HCT116 (cell line): ENCODE measurements at regions not wholly inside any gene's neighbourhood (a gene's known extent, or its start where the extent isn't known, plus 50 kb on each side); places are given as distances from the start of the nearest gene placed in this dataset.

Experiments
- ATAC-seq: fragments of 200-7000 bp; cut with Tn5 transposase; 2 replicates; pipeline ENCODE4 v1.9.1; 2020; ENCODE audit warnings: mild to moderate bottlenecking, moderate library complexity
- BruUV-seq: library from RNA; stranded (reverse); fragments of 400-500 nt; replicated peaks from 2 replicates; lab custom pipeline; 2021; lab: Mats Ljungman, UMichigan
- CTCF ChIA-PET: fragments of 300-600 bp; sonication (Branson Sonifier 250); formaldehyde crosslinking; loops from one replicate; lab custom pipeline; 2021; ENCODE audit warnings: antibody characterized with exemption; lab: Charles Lee
- POLR2A ChIA-PET: fragments of 300-600, 350-600 bp; sonication (Branson Sonifier 250); formaldehyde crosslinking; loops from one replicate; lab custom pipeline; 2021; ENCODE audit warnings: antibody characterized with exemption; lab: Charles Lee
- RAD21 ChIA-PET, 2 experiments: fragments of 300-600 bp; sonication (Branson Sonifier 250); formaldehyde crosslinking; loops; one replicate each; lab custom pipeline; 2023; ENCODE audit warnings: low total read pairs in 2 of 2; ENCODE audit not compliant: uncharacterized antibody in 2 of 2, unreplicated experiment in 2 of 2, low non-redundant PET in 1 of 2; lab: Charles Lee
- DNase-seq: peaks from one replicate; pipeline ENCODE4 v3.0.0-alpha.2; 2010; ENCODE audit warnings: low read depth, low spot score
- H2AFZ ChIP-seq: fragments of 200-600 bp; shearing (Covaris generic), sonication (generic); 2 replicates; pipeline ENCODE4 v1.6.1; 2017; ENCODE audit warnings: low read depth, mixed run types, mixed read lengths, antibody characterized with exemption, low read length; ENCODE audit not compliant: poor library complexity, severe bottlenecking
- H3K27ac ChIP-seq: 2 replicates; pipeline ENCODE4 v1.5.1; 2012; ENCODE audit warnings: low read depth, low read length
- H3K27me3 ChIP-seq: fragments of 200-600 bp; sonication (generic); 2 replicates; pipeline ENCODE4 v1.6.1; 2016; ENCODE audit warnings: mixed run types, low read length, mixed read lengths; ENCODE audit not compliant: insufficient read depth
- H3K36me3 ChIP-seq, 2 experiments: fragments of 200-500 bp in 1 of 2; fragments of 200-600 bp in 1 of 2; sonication (Bioruptor generic) in 1 of 2; sonication (generic) in 1 of 2; 2 replicates each; pipeline versions ENCODE4 v1.5.1 to v1.6.1; 2014 to 2016; ENCODE audit warnings: low read length in 2 of 2, inconsistent platforms in 1 of 2, mixed read lengths in 1 of 2, mixed run types in 1 of 2; ENCODE audit not compliant: insufficient read depth in 2 of 2, control insufficient read depth in 1 of 2
- H3K4me1 ChIP-seq, 2 experiments: fragments of 200-600 bp in 1 of 2; sonication (generic) in 1 of 2; 2 replicates each; pipeline versions ENCODE4 v1.5.1 to v1.6.1; 2012 to 2017; ENCODE audit warnings: low read length in 2 of 2, inconsistent platforms in 1 of 2, mild to moderate bottlenecking in 1 of 2, mixed read lengths in 1 of 2, mixed run types in 1 of 2, moderate library complexity in 1 of 2; ENCODE audit not compliant: insufficient read depth in 2 of 2, control insufficient read depth in 1 of 2
- H3K4me2 ChIP-seq: fragments of 200-600 bp; sonication (generic); 2 replicates; pipeline ENCODE4 v1.6.1; 2017; ENCODE audit warnings: mixed run types, low read length, mixed read lengths
- H3K4me3 ChIP-seq, 2 experiments: fragments of 200-600 bp in 1 of 2; sonication (generic) in 1 of 2; replicated peaks in 1 of 2; 2 replicates each; pipeline ENCODE4 v1.5.1; 2011 to 2016; ENCODE audit warnings: low read length in 2 of 2, control low read depth in 1 of 2, low read depth in 1 of 2, mild to moderate bottlenecking in 1 of 2, mixed read lengths in 1 of 2, mixed run types in 1 of 2
- H3K79me2 ChIP-seq: fragments of 200-600 bp; sonication (generic); 2 replicates; pipeline ENCODE4 v1.6.1; 2017; ENCODE audit warnings: mild to moderate bottlenecking, mixed run types, low read length, moderate library complexity, mixed read lengths; ENCODE audit not compliant: insufficient read depth
- H3K9ac ChIP-seq: fragments of 200-600 bp; sonication (generic); 2 replicates; pipeline ENCODE4 v1.6.1; 2016; ENCODE audit warnings: low read length, mixed read lengths
- H3K9me2 ChIP-seq: fragments of 200-600 bp; sonication (generic), shearing (Covaris generic); 2 replicates; pipeline ENCODE4 v1.6.1; 2017; ENCODE audit warnings: mixed run types, mild to moderate bottlenecking, moderate library complexity; ENCODE audit not compliant: insufficient read depth
- H3K9me3 ChIP-seq, 2 experiments: fragments of 200-500 bp in 1 of 2; fragments of 200-600 bp in 1 of 2; sonication (Bioruptor generic) in 1 of 2; sonication (generic) in 1 of 2; 2 replicates each; pipeline ENCODE4 v1.6.1; 2014 to 2017; ENCODE audit warnings: low read length in 2 of 2, mixed read lengths in 2 of 2, inconsistent platforms in 1 of 2, low read depth in 1 of 2, mild to moderate bottlenecking in 1 of 2, mixed run types in 1 of 2, moderate library complexity in 1 of 2; ENCODE audit not compliant: control insufficient read depth in 1 of 2, insufficient read depth in 1 of 2
- H4K20me1 ChIP-seq: fragments of 200-600 bp; sonication (generic), shearing (Covaris generic); 2 replicates; pipeline ENCODE4 v1.6.1; 2017; ENCODE audit warnings: mixed run types, mild to moderate bottlenecking, moderate library complexity; ENCODE audit not compliant: insufficient read depth
- CEBPB ChIP-seq: IDR thresholded peaks from 2 replicates; pipeline ENCODE4 v1.6.1; 2012; ENCODE audit warnings: low read depth
- EGR1 ChIP-seq: IDR thresholded peaks from 2 replicates; pipeline ENCODE4 v1.6.1; 2012; ENCODE audit warnings: low read depth
- EZH2 ChIP-seq: fragments of 200-600 bp; sonication (generic); IDR thresholded peaks from 2 replicates; pipeline ENCODE4 v1.6.1; 2017; ENCODE audit warnings: antibody characterized with exemption, mixed run types
- FOSL1 ChIP-seq: IDR thresholded peaks from 2 replicates; pipeline ENCODE4 v1.6.1; 2012; ENCODE audit warnings: low read depth
- POLR2A ChIP-seq: IDR thresholded peaks from 2 replicates; pipeline ENCODE4 v1.7.0; 2011; ENCODE audit warnings: borderline replicate concordance; ENCODE audit not compliant: insufficient read depth, insufficient read length; ENCODE audit errors: extremely low read depth
- RAD21 ChIP-seq: IDR thresholded peaks from 2 replicates; pipeline ENCODE4 v1.6.1; 2012; ENCODE audit warnings: low read depth, mild to moderate bottlenecking
- SRF ChIP-seq: IDR thresholded peaks from 2 replicates; pipeline ENCODE4 v1.6.1; 2012; ENCODE audit warnings: low read depth
- TCF7L2 ChIP-seq: IDR thresholded peaks from 2 replicates; pipeline ENCODE4 v1.7.0; 2011; ENCODE audit warnings: borderline replicate concordance, inconsistent platforms; ENCODE audit not compliant: insufficient read depth, insufficient read length; ENCODE audit errors: extremely low read depth
- YY1 ChIP-seq: IDR thresholded peaks from 2 replicates; pipeline ENCODE4 v1.6.1; 2011; ENCODE audit warnings: low read length, low read depth, moderate library complexity, mild to moderate bottlenecking; ENCODE audit not compliant: insufficient replicate concordance; ENCODE audit errors: extremely low read depth
- ZFX ChIP-seq: fragments of 450-650 bp; IDR thresholded peaks from 2 replicates; pipeline ENCODE4 v1.6.1; 2017
- intact Hi-C: fragments of 100-400 bp; cut with micrococcal nuclease; formaldehyde crosslinking; loops from 2 replicates; pipeline ENCODE4 v1.10.0; 2022
- TF ChIP-seq, protein P1 (sequence below): IDR thresholded peaks from 2 replicates; pipeline ENCODE4 v1.6.1; 2012
- TF ChIP-seq, protein P2 (sequence below): IDR thresholded peaks from 2 replicates; pipeline ENCODE4 v1.6.1; 2012
- TF ChIP-seq, protein P3 (sequence below): IDR thresholded peaks from 2 replicates; pipeline ENCODE4 v1.6.1; 2011; ENCODE audit warnings: mild to moderate bottlenecking, low read length, moderate library complexity; ENCODE audit not compliant: insufficient replicate concordance; ENCODE audit errors: extremely low read depth
- TF ChIP-seq, protein P4 (sequence below), 3 experiments: fragments of 200-600 bp in 1 of 3; sonication (generic) in 1 of 3; IDR thresholded peaks in 2 of 3; conservative IDR thresholded peaks in 1 of 3; 2 replicates each; pipeline ENCODE4 v1.5.1; 2012 to 2017; ENCODE audit warnings: low read depth in 2 of 3, low read length in 2 of 3, antibody characterized with exemption in 1 of 3, borderline replicate concordance in 1 of 3, control low read depth in 1 of 3, mild to moderate bottlenecking in 1 of 3, mixed read lengths in 1 of 3, mixed run types in 1 of 3, moderate library complexity in 1 of 3; ENCODE audit not compliant: insufficient read depth in 1 of 3

DNA sequence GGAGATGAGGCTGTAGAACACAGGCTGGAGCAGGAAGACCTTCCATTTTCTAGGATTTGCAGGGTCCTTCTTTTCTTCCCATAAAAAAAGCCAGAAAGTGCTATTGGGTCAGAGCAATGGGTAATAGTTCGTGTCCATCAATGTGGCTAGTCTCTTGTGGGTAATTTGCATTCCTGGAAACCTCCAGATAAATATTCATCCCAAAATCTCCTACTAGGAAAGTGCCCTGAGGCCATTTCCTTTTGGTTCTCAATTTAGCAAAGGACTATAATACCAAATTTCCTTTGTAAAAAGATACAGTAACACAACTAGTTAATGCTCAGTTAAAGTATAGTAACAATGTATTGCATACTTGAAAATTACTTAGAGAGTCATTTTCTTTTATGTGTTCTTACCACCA lies 138.1 kb upstream of the TAB2 start:
- H2AFZ ChIP-seq, result no peak overlapping the region
- RAD21 ChIA-PET, result no interaction called here
- intact Hi-C loops, result no loop called here
- ATAC-seq (no peak), DNase-seq (no peak)
- no peak overlapping the region for H3K4me3 ChIP-seq
- H3K79me2 ChIP-seq, result no peaks in the 10 kb centered on the region
- no TSS peak for BruUV-seq
- H3K4me2 ChIP-seq, result no peak overlapping the region
- TF ChIP-seq TCF7L2, result no peak
- TF ChIP-seq RAD21, result no peak
- no peak overlapping the region for H3K9ac ChIP-seq
- H3K36me3 ChIP-seq, result no peaks in the 10 kb centered on the region
- no peaks in the 10 kb centered on the region for H3K9me2 ChIP-seq
- H3K4me1 ChIP-seq, result no peaks in the 10 kb centered on the region
- POLR2A ChIA-PET, result no interaction called here
- no peak overlapping the region for H3K27ac ChIP-seq
- no peaks in the 10 kb centered on the region for H3K27me3 ChIP-seq
- no peaks in the 10 kb centered on the region for H4K20me1 ChIP-seq
- CTCF ChIA-PET, result no interaction called here
- H3K9me3 ChIP-seq, result no peaks in the 10 kb centered on the region

DNA sequence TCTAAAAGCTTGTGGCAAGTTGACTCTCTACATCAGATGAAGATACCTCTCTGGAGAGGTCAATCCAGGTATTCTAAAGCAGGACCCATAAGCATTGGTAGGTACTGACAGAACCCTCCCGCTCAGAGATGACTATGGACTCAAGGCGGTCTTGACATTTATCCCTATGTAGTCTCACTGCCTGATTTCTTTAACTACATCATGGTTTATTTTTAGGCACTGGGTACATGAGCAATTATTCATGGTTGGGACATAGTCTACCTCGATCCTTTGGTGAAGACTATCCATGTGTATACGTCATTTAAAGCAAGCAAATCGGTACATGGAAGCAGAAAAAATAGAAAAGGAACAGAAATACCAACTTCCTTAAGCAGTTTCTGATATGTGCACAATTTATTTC lies 136.2 kb upstream of the TAB2 start:
- H3K4me1 ChIP-seq, result no peaks in the 10 kb centered on the region
- H3K27me3 ChIP-seq, result no peaks in the 10 kb centered on the region
- H3K9ac ChIP-seq, result no peak overlapping the region
- no peaks in the 10 kb centered on the region for H4K20me1 ChIP-seq
- H3K36me3 ChIP-seq, result no peaks in the 10 kb centered on the region
- H3K27ac ChIP-seq, result no peak overlapping the region
- no peaks in the 10 kb centered on the region for H3K9me2 ChIP-seq
- BruUV-seq, result no TSS peak
- TF ChIP-seq POLR2A (no peak), FOSL1 (no peak), CEBPB (no peak), SRF (no peak), YY1 (no peak), EGR1 (no peak), TCF7L2 (no peak), EZH2 (no peak), ZFX (no peak), RAD21 (no peak)
- TF ChIP-seq, protein P1, sequence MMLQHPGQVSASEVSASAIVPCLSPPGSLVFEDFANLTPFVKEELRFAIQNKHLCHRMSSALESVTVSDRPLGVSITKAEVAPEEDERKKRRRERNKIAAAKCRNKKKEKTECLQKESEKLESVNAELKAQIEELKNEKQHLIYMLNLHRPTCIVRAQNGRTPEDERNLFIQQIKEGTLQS, result no peak
- TF ChIP-seq, protein P2, sequence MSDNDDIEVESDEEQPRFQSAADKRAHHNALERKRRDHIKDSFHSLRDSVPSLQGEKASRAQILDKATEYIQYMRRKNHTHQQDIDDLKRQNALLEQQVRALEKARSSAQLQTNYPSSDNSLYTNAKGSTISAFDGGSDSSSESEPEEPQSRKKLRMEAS, result no peak
- TF ChIP-seq, protein P3, sequence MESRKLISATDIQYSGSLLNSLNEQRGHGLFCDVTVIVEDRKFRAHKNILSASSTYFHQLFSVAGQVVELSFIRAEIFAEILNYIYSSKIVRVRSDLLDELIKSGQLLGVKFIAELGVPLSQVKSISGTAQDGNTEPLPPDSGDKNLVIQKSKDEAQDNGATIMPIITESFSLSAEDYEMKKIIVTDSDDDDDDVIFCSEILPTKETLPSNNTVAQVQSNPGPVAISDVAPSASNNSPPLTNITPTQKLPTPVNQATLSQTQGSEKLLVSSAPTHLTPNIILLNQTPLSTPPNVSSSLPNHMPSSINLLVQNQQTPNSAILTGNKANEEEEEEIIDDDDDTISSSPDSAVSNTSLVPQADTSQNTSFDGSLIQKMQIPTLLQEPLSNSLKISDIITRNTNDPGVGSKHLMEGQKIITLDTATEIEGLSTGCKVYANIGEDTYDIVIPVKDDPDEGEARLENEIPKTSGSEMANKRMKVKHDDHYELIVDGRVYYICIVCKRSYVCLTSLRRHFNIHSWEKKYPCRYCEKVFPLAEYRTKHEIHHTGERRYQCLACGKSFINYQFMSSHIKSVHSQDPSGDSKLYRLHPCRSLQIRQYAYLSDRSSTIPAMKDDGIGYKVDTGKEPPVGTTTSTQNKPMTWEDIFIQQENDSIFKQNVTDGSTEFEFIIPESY, result no peak
- TF ChIP-seq, protein P4, sequence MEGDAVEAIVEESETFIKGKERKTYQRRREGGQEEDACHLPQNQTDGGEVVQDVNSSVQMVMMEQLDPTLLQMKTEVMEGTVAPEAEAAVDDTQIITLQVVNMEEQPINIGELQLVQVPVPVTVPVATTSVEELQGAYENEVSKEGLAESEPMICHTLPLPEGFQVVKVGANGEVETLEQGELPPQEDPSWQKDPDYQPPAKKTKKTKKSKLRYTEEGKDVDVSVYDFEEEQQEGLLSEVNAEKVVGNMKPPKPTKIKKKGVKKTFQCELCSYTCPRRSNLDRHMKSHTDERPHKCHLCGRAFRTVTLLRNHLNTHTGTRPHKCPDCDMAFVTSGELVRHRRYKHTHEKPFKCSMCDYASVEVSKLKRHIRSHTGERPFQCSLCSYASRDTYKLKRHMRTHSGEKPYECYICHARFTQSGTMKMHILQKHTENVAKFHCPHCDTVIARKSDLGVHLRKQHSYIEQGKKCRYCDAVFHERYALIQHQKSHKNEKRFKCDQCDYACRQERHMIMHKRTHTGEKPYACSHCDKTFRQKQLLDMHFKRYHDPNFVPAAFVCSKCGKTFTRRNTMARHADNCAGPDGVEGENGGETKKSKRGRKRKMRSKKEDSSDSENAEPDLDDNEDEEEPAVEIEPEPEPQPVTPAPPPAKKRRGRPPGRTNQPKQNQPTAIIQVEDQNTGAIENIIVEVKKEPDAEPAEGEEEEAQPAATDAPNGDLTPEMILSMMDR (IDR thresholded peaks at IDR 0.05 in 2 of 3, conservative IDR thresholded peaks at IDR 0.05 in 1 of 3; ENCODE audit: borderline replicate concordance in 1 of 3, insufficient read depth in 1 of 3, low read depth in 2 of 3, low read length in 2 of 3), result no peak
- TF ChIP-seq, all 23 proteins: peak for 0
- CTCF ChIA-PET, result no interaction called here
- Histone ChIP-seq H3K4me3 (no peak overlapping the region), H3K9me3 (no peaks in the 10 kb centered on the region), H3K79me2 (no peaks in the 10 kb centered on the region), H2AFZ (no peak overlapping the region), H3K4me2 (no peak overlapping the region)
- POLR2A ChIA-PET, result no interaction called here
- intact Hi-C loops, result no loop called here
- no peak for DNase-seq
- no peak for ATAC-seq
- RAD21 ChIA-PET, result no interaction called here
